DMS153 treated with DMSO at 0.1 percent for 48 hours (cell line): ENCODE measurements at regions not wholly inside any gene's neighbourhood (a gene's known extent, or its start where the extent isn't known, plus 50 kb on each side); places are given as distances from the start of the nearest gene placed in this dataset.
"Not testable (repeated sequence)": the region's sequence is repeated elsewhere in the genome, so short reads cannot be mapped to it uniquely, and the experiment has no call there.

Experiments
- DNase-seq: peaks from one replicate; lab custom pipeline; 2025; ENCODE audit not compliant: unreplicated experiment; lab: John Stamatoyannopoulos, UW

DNA sequence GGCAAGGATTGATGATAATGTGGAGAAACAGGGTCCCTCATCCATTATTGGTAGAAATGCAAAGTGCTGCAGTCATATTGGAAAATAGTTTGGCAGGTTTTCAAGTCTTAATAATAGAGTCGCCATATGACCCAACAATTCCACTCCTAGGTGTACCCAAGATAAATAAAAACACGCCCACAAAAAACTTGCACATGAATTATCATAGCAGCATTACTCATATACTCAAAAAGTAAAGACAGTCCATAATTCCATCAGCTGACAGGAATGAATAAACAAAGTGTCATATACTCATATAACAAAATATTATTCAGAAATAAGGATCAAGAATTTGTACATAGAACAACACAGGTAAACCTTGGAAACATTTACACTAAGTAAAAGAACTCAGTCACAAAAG lies 242.9 kb upstream of the FTMT start:
- no peak for DNase-seq

DNA sequence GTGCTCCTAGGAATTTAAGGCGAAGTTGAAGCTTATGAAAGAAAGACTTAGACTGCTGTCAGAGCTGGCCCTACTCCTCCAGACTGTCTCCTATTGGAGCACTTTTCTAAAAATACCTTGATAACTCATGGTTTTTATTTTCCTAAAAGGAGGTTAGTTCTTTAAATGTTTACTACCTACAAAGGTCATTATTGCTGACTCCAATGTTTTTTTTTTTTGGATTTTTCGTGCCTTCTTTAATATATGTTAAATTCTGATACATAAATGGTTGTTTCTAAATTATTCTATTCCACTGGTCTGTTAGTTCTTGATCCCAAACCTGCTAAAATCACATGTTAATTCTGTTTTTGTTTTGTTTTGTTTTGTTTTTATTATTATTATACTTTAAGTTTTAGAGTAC lies 227.6 kb upstream of the FTMT start:
- no peak for DNase-seq

DNA sequence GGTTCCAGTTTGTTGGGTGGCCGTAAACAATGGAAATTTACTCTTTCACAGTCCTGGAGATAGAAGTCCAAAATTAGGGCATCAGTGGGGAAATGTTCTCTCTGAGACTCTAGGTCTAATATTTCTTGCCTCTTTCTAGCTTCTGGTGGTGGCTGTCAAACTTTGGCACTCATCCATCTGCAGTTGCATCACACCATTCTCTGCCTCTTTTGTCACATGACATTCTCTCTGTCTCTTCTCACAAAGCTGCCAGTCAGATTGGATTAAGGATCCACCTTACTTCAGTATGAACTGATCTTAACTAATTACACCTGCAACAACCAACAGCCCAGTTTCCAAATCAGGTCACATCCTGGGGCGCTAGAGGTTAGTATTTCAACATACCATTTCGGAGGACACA lies 222.9 kb upstream of the FTMT start:
- DNase-seq: no peak

DNA sequence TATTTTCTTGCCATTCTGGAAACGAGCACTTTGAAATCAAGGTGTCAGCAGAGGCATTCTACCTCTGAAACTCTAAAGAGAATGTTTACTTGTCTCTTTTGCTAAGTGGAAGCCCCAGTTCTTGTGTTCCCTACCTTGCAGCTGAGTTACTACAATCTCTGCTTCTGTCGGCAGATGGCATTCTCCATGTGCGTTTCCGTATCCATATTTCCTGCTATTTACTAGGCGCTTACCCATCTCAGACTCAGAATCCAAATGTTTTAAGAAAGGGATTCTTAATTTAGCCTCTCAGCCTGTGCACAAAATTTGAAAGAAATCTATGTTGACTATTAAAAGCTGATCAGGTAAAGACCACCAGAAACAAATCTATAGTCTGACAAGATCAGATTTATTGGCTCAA lies 221.3 kb upstream of the FTMT start:
- DNase-seq: no peak

DNA sequence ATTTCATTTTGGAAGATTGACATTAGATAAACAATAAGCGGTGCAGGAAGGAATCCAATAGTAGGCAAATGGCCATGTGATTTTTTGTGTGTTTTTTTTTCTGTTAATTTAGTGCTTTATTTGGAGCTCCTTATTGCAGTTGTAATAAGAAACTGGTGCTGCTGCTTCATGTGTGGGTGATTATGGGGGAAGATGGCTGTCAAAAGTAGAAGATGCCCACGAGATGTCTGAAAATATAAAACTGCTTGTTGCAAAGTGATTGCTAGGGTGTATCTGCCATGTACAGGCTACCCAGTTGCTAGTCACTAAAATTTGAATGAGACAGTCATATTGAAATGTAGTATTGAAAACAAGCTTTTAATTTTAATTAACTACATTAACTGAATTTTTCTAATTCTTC lies 216.7 kb upstream of the FTMT start:
- DNase-seq: no peak

DNA sequence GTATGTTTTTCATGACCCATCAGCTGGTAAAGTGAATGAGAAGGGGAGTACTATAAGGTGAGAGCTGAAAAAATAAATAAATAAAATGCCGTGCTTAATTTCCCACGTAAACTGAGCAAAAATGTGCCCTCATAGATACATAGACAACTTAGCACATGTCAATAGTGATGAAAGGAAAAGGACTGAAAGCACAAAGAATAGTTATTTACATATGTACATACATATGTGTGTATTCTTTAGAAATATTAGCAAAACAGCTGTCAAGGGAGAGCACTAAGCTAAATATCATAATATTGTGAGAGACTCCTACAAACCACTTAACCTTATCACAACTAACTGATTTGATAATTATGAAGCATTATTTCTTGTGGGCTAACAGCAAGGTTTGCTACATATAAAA lies 213.6 kb upstream of the FTMT start:
- no peak for DNase-seq

DNA sequence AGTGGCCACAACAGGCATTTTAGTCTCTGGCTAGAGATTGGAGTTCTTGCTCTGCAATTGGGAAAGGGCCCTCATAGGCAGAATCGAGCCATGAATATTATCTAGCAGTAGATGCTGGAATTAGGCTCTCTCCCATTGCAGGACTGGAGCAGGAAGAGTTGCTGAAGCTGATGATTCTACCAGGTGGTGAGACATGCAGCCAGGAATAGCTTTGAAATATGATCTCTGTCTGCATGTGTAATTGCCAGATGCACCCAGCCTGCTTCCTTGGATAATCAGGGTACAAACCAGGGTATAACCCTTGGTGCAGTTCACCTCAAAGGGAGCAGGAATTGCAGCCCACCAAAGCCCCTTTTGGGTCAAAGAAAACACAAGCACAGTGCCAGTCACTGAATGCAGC lies 211.4 kb upstream of the FTMT start:
- no peak for DNase-seq

DNA sequence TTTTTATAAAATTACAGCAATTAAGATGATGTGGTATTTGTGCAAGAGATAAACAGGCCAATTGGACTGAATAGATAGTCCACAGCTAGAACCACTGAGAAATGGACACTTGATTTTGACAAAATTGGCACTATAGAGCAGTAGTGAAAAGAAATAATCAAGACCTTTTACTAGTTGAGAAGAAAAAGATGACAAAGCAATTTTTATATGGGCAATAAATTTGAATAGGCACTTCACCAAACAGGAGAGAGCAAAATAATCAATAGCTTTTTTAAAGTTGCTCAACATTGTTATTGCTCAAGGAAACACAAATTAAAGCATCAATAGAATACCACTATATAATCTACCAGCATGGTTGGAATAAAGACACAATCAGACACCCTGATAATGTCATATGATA lies 193.5 kb upstream of the FTMT start:
- DNase-seq: no peak

DNA sequence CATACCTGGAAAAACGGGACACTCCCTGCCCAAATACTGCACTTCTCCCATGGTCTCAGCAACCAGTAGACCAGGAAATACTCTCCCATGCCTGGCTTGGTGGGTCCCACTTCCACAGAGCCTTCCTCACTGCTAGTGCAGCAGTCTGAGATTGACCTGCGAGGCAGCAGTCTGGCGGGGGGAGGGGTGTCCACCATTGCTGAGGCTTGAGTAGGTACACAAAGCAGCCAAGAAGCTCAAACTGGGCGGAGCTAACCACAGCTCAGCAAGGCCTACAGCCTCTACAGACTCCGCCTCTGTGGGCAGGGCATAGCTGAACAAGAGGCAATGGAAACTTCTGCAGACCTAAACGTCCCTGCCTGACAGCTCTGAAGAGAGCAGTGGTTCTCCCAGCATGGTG lies 191.5 kb upstream of the FTMT start:
- no peak for DNase-seq

DNA sequence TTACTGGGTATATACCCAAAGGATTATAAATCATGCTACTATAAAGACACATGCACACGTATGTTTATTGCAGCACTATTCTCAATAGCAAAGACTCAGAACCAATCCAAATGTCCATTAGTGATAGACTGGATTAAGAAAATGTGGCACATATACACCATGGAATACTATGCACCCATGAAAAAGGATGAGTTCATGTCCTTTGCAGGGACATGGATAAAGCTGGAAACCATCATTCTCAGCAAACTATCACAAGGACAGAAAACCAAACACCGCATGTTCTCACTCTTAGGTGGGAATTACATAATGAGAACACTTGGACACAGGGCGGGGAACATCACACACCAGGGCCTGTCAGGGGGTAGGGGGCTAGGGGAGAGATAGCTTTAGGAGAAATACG lies 186.1 kb upstream of the FTMT start:
- DNase-seq: not testable (repeated sequence)

DNA sequence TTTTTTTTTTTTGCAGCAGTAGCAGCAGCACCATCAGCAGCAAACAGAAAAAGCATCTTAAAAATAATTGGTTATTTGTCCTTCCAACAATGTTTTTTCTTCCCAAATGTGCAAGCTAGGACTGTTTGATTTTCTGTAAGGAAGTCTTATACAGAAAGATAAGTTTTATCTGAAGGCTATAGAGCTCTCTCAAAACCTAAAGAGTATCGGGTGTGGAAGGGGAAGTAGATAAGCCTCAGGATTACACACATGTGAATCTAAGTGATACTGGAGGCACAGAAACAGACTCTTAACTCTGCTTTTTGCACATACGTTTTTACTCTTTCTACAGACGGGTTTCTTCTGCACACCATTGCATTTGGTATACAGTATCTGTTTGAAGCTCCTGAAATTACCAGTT lies 184.4 kb upstream of the FTMT start:
- no peak for DNase-seq

DNA sequence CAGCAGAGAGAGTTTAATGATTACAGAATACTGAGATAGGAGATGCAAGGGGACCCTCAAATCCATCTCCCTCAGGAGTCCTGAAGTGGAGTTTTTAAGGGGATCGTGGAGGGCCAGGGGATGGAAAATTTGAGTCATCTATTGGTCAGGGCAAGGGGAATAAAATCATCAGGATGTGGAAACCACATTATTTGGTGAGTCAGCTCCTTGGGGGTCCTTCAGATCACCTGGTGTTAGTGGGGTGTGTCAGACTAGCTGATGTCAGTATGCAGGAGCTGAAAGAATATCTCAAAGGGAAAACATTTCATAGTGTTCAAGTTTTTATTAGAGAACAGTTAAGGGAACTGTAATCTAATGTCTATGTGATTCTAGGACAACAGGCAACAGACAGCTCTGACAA lies 183.0 kb upstream of the FTMT start:
- DNase-seq: no peak

DNA sequence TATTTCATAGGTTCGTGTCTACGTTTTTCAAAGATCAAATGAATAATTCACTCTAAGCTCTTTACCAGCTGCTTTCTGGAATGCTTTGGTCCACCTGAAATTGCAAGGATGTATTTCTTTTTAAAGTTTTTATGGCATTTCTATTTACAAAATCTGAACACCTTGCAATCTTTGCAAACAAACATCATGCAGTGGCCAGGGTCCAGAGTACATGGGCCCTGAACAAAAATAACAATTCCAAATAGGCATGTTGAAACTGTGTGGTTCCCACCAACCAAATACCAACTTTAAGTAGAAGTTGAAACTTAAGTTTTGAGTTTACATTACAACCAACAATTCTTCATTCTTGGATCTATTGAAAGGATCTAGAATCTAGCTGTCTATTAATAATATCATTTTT lies 180.1 kb upstream of the FTMT start:
- no peak for DNase-seq

DNA sequence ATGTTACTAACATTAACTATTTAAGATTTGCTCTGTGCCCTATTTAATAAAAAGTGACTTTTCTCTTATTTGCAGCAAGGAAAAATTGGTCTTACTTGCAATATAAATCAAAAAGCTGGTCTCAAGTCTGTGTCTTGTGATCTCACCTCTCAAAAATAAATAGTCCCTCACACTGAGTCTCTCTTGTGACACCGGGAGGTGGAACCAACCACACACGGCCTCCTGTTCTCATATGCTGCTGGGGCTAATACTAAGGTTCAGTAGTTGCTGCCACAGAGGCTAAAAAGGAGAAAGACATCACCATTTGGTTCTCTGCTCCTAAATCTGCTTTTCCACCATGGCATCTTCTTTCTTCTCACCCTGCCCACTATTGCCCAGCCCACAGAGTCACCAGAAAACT lies 175.8 kb upstream of the FTMT start:
- no peak for DNase-seq

DNA sequence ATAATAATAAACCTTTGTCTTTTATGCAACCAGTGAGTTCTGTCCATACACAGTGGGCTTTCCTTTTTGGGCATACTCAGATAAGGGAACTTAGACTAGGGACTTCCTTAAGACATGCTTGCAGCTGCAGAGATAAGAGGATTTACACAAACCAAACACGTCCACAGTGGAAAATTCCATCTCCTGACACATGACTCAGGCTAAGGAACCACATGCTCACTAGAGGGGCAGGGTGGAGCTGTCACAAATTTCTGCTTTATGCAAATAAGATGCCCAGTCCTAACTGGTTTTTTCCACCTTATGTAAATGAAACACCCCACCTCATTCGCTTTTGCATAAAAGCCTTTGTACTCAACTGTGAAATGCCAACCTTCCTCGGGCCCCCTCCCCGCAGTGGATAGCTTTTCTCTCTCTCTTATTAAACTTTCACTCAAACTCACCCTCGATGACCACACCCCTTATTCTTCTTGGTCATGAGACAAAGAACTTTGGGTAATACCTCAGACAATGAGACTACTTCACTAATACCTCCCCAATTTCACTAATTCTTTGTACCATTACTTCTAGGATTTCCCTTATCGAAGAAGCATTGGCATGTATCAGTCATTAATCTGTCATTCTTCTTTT lies 170.3 kb upstream of the FTMT start:
- no peak for DNase-seq

DNA sequence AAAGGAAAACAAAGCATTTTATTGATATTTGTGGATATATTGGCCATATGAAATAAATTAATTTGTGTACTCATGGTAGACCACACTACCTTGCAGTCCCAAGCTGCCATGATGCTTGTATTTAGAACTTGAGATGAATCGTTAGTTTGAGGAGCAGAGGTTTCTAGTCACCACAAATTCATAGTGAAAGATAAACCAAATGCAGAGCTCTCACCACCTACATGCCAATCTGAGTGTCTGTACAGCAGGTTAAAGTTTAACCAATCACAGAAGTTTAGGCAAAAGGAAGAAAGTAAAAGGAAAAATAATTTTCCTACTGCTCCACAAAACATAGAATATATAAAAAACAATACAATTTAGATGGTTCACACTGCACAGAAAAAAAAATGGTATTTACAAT lies 163.6 kb upstream of the FTMT start:
- DNase-seq: no peak

DNA sequence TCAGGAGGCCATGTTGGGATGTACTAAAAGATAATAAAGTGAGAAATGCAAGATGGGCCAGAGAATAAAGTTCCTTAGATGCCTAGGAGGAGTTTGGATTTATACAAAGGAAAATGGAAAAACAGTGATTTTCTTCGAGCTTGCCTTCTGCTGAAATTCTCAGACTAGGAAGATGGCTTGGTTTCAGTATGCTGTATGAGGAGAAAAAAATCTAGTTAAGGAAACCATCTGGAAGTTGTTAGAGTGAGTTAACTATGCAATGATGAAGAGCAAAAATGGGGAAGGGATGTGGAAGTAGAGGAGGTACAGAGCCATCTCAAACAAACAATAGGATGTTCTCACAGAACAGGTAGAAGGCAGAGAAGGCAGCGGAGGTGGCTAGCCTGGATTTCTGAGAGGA lies 162.9 kb upstream of the FTMT start:
- no peak for DNase-seq

DNA sequence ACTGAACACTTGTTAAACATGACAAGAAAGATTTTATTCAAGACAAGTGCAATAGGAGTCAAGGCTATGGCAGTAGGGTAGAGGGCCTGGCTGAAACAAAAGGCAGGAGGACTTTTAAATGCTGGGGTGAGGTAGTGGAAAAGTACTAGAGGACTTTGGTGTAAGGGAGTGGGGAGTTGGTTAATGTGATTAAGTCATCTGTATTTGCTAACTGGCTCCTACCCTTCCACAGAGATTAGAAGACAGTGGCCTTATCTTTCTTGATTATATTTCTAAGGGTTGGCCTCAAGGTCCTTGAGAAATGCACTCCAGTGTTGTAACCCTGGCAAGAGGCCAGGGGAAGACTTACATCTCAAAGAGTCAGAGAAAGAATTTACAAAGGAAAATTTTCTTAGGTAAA lies 160.2 kb upstream of the FTMT start:
- no peak for DNase-seq

DNA sequence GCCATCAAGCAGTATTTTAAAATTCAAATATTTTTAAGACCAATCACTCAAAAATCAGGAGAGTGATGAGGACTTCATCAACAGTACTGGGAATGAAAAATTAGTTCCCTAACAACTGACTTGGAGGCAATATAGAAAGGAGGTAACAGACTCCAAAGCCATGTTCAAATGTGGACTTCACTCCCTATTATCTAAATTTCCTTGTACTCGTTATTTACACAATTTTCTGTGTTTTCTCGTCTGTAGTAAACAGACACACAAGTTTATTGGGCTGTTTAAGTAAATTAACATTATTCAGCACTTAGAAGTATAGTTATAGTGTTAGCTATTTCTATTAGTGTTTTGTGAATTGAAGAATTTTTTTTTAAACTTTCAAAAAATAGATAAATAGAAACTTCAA lies 159.5 kb upstream of the FTMT start:
- DNase-seq: no peak

DNA sequence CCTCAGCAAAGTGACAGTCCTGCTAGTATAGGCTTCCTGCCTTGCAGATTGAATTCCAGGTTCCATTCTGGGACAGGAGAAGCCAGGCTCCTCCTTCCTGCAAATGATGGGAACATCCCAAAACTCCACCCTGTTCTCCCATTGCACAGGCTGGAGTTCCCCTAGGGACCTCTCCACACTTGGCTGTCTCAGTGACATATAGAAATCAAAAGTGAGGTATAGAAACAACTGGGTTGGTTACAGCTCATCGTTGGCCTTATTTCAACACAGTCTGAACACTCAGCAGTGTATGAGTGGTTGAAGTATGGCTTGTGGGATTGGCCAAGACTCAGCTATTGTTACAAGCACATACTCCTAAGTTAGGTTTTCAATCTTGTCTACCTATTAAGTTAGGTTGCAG lies 157.8 kb upstream of the FTMT start:
- no peak for DNase-seq

DNA sequence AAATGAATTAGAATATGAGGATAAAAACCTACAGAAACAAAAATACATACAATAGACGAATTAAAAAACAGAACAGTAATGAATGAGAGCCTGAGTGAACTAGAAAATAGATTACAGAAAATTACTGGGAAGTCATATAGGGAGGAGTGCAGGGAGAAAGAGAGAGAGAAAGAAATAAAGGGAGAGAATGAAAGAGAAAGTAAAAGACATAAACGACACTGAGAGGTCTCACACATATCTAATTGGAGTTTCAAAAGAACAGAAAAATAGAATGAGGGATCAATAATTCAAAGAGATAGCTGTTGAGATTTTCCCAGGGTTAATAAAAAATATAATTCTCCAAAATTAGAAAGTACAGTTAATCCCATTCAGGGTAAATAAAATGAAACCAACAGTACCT lies 156.4 kb upstream of the FTMT start:
- no peak for DNase-seq

DNA sequence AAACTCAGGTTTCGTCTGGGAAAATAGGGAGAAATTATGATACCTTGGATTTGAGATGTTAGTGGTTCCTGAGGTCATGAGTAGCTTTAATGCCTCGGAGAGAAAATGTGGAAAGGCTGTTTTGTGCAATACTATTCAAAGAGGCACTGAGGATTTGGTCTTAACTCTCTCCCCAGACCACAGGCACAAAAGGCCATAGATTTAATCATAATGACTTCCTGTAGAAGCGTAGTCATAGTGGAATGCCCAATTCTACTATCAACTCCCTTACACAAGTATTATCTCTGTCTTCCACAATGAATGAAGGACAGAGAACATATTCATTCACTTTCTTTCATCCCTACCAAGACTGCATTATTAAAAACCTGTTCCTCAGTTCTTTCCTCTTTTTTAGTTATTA lies 153.0 kb upstream of the FTMT start:
- DNase-seq: no peak

DNA sequence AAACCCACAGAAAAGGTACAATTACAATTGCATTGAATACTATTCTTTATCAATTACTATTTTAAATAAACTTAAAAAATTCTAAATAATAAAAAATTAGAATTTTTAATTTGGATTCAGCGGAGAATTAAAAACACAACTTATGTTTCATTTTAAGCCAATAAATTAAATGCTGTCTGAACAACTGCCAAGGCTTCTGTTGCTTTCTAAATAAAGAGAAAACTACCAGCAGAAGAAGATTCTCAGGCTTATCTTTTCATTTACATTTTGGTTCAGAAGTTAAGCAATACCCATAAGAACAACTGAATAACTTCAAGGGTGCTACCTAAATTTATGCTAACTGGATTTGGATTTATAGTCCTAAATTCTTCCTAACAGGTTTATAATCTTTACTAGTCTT lies 150.0 kb upstream of the FTMT start:
- DNase-seq: no peak

DNA sequence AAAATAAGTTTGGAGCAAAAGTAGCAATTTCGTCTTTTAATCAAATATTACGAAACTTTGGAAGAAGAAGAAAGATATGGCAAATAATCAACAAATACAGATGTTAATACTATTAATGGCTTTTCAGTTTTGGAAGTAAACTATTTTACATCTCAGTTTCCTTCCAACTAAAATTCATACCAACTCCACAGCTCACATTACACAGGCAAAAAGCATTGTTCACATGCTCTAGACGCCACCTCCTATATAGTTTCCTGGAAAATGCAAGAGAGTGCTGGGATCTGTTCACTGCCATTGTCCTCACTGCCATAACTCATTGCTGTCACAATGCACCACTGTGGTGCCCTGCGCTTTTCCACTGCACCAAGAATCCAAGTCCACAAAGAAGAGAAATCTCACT lies 149.0 kb upstream of the FTMT start:
- no peak for DNase-seq
